SIG-M5 (cell line): ENCODE measurements at regions not wholly inside any gene's neighbourhood (a gene's known extent, or its start where the extent isn't known, plus 50 kb on each side); places are given as distances from the start of the nearest gene placed in this dataset.

Experiments used
- DNase-seq: peaks from one replicate; lab custom pipeline; 2025; lab: John Stamatoyannopoulos, UW

DNA sequence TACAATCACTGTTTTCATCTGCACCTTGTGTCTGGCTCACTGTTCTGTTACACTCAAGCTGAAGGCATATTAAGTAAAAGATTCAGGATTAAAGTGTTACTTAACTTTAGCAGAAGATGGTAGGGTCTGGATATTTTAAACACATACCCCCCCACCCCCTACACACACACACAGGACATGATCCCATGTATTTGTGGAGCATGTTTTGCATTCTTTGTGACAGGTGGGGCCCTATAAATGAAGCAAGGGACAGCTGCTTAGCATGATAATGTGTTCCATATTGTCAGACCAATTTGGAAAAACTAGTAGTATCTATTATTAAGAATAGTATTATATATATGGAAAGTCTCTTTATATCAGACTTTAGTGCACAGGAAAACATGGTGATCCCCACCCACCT, 335.2 kb upstream of the TNP1 start:
- no peak for DNase-seq

GRCh38 chr2:217193431-217194340, 333.8 kb upstream of the TNP1 start:
- DNase-seq = no peak

GRCh38 chr2:217192366-217192765, 332.5 kb upstream of the TNP1 start:
- no peak for DNase-seq

DNA sequence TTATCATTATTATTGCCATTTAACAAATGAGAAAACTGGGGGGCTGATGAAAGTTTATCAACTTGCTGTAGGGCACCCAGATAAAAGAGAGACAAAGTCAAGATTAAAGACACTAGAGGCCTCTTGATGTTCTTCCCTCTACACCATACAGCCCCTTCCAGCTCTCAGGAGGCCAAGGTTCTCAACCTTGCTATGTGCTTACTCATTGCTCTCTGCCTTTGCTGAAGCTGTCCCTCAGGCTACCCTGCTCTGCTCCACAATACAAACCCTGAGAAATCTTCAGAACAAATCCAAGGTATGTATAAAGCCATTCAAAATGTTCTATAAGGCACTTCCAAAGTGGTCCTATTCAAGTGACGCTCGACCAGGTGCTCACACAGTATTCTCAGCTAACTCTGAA, 329.9 kb upstream of the TNP1 start:
- DNase-seq = no peak

DNA sequence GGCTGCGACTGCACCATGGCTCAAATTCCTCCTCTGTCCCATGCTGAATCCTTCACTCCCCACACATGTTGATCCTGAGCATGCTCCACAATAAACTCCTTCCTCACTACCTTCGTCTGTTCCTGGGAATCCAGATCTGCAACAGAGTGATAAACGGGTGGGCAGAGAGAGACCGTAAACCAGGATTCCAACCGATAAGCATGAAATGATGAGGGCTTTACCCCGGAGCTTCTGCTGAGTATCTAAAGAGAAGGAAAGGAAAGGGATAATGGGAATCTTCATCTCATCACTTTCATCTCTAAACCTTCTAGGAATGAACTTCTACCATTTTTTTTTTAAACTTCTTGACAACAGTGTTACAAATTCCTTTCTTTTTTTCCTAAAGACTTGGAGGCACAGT, 329.3 kb upstream of the TNP1 start:
- DNase-seq = no peak

DNA sequence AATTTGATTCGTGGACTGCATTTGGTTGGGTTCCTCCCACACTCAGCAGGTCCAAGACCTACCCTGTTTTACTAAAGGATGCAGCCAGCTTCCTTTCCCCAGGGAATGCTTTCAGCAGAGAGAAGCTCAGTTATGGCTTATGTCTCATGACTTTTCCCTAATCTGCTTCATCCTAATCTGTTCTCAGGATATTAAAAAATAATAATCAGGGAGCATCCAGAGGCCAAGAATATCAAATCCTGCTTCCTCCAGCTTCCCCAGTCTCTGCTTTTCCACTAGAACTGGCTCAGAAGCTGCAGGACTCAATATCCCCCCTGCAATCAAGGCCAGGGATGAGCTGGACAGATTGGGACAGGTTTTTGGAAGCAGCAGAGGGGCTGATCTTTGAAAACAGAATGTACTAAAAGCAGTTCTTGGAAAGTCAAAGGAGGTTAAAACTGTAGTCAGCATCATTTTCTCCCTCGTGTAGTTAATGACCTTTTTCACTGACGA, 326.9 kb upstream of the TNP1 start:
- no peak for DNase-seq

DNA sequence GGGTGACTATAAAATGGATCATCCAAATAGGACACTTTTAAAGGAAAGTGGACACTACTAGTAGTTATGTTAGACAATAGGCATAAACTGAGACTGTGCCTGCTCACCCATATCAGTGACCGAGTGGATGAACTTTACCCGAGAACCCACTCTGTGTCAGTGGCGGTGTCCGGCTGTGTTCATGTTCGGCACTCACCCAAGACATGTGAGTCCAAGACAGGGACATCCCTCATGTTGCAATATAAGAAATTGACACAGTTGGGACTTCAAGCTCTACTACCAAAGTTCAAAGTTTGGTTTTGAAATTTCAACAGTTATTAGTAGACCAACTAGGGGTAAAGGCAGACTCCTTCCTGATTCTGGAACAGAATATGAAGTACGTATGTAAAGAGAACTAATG, 326.3 kb upstream of the TNP1 start:
- DNase-seq = no peak

DNA sequence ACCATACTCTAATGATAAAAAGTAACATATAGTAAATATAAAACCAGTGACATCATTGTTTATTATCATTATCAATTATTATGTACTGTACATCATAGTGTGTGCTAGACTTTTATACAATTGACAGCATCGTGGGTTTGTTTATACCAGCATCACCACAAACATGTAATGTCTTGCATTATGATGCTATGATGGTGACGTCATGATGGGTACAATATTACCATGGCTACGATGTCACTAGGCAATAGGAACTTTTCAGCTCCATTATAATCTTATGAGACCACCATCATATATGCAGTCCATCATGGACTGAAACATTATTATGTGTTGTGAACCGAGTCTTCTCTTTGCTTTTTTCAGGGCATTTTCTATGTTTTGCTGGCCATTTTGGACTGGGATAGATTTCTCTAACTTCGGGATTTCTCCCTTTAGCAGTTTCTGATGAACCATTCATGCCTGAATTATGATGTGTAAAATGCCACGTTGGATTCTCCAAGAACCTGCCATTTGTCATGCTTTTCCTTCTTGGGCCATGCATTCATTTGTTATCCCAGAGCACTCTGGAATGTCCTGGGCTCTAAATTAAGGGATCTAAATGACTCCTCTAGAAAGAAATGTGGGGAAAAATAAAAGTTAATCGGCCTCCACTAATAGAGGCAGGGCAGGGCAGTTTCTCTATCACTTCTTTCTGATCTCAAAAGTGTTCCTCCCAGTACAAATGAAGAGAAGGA, 325.6 kb upstream of the TNP1 start:
- no peak for DNase-seq

DNA sequence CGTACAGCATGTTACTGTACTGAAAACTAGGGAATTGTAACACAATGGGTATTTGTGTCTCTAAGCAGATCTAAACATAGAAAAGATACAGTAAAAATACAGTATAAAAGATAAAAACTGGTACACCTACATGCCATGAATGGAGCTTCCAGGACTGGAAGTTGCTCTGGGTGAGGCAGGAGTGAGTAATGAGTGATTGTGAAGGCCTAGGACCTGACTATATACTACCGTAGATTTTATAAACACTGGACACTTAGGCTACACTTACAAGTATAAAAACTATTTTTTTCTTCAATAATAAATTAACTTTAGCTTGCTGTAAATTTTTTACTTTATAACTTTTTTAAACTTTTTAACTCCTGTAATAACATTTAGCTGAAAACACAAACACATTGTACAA, 324.4 kb upstream of the TNP1 start:
- DNase-seq = no peak

DNA sequence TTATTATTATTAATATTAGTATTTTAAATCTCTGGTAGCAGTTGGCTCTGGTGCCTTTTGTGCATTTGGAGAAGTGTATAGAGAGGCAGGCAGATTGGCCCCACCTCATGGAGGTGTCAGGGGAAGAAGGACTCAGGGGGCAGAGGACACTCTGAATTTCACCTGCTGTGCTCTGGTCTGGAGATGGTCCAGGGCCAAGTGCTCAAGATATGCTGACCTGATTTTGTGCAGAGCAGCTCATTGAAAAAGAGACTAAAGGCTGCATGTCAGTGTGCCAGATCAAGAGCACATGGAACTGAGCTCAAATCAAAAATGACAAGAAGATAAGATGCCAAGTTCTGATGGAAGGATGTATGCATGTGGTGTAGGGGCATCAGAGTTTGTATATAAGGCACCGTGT, 323.6 kb upstream of the TNP1 start:
- DNase-seq = no peak

DNA sequence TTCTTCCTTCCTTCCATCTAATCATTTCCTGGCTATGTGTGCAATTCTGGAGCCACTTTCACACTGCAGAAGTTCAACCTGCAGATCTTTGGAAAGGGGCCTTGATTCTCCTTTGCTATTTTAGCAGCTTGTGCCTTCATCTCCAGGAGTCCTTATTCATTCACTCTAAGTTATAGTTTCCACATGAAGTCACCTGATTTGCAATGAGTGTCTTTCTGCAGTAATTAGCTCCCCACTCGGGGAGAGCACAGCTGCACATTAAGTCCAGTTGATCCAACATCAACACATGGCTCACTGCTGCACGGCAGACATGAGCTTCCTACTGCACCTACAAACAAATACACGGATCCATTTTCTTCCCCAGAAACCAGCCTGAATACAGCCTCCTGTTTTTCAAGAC, 323.1 kb upstream of the TNP1 start:
- no peak for DNase-seq

DNA sequence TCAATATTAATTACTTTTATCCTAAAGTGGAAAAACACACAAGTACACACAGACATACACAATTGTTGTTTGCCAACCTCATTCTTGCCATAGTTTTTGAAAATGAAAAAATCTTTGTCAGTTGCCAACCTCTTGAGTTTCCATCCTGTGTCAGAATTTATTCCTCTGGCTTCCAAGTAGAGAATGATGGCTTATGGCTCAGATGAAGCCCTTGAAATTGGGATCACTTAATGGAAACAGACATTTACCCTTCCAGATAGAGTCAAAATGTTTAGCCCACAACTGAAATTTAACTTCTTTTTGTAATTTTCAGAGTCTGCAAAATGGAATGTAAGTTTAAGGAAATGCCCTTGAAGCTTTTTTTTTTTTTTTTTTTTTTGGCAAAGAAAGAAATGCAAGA, 321.6 kb upstream of the TNP1 start:
- DNase-seq = no peak

DNA sequence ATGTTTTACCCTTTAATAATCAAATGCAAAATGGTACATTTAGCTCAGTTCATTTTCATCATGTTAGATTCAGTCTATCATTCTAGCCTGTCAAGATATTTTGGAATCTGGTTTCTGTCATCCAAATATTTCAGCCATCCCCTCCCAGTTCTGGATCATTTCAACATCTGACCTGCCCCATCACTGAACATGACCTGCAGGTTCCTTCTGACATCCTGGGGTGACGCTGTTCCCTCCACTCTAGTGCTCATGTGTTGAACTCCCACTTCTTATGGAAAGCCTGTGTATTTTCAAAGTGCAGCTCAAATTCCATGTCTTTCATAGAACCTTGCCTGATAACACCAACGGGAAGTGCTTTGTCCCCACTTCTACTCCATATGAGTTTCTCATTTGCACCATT, 320.0 kb upstream of the TNP1 start:
- no peak for DNase-seq

GRCh38 chr2:217178341-217178740, 318.5 kb upstream of the TNP1 start:
- no peak for DNase-seq

DNA sequence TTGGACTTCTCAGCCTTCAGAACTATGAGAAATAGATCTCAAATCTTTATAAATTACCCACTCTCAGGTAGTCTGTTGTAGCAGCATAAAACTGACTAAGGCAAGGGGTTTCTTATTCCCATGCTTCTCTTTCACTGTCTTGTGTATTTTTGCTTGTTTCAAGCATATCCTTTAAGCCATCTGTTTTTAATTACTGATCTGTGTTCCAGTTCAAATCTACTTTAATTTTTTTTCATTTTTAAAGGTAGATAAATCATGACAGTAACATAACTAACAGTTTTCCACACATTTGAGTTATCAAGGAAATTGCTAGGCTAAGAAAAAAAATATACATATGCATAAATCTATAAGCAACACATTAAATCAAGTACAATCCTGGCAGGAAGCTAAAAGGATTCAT, 317.9 kb upstream of the TNP1 start:
- no peak for DNase-seq

GRCh38 chr2:217171874-217172273, 312.0 kb upstream of the TNP1 start:
- no peak for DNase-seq

DNA sequence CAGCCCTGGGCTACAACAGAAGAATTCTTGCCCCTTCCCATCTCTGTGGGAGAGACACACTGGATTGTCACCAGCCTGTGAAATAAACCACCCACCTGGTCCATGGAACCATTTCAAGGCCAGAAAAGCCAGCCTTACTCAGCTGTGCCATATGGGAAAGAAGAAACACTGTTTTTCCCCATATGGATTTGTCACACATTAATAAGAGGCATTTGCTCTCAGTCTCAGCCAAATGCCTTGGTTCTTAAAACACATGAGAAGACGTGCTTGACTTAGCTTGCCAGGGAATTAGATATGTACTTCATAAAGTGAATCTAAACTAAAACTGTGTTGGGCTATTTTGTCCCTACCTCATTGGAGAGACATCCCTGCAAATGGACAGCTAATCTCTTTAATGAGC, 308.6 kb upstream of the TNP1 start:
- no peak for DNase-seq

DNA sequence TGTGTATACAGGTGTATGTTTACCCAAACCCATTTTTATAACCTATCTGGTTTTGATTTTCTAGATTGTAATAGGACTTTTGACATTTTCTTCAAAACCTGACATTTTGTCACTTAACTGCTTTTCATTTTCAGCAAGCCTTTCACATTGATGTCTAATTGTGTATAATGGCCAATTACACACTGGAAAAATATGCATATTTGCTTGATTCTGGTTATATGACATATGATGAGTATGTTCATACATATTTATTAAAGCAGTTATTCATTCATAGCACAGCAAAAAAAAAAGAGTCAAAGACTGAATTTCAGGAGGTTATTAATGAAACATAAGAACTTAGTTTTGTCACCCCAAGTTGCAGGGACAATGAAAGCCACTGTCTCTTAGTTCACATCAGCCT, 307.7 kb upstream of the TNP1 start:
- DNase-seq = no peak

DNA sequence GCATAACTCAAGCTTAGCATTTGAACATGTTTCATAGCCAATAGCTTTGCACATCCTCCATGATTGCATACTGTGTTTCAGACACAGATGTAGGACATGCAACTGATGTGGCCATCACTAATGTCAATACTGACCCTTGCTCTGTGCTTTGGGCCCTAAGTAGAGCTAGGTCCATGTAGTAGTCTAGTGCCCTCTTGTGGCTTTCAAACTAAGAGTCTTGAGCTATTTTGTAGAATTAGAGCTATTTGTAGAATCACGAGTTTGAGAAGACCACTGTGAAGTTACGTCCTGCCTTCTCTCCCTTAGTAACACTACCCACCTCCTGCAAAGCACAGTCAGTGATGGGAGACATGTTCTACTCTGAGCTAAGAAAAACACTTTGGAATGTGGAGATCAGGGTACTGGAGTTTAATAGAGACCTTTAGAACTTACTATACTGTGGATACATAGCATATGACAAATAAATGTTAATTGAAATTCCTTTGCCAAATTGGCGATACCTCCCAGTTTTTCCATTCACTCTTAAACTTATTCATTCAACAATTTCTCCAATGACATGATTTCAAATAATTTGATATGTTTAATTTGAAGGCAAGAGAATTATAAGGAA, 306.5 kb upstream of the TNP1 start:
- no peak for DNase-seq

- no peak for DNase-seq
Observed at GRCh38 chr2:217165547-217165946, 305.7 kb upstream of the TNP1 start.

GRCh38 chr2:217163987-217164386, 304.1 kb upstream of the TNP1 start:
- no peak for DNase-seq

GRCh38 chr2:217162533-217162932, 302.7 kb upstream of the TNP1 start:
- DNase-seq = no peak
